NCI-H1105 (cell line): ENCODE measurements at regions not wholly inside any gene's neighbourhood (a gene's known extent, or its start where the extent isn't known, plus 50 kb on each side); places are given as distances from the start of the nearest gene placed in this dataset.

ENCODE experiments used
- DNase-seq: peaks from one replicate; lab custom pipeline; 2025; lab: John Stamatoyannopoulos, UW

DNA sequence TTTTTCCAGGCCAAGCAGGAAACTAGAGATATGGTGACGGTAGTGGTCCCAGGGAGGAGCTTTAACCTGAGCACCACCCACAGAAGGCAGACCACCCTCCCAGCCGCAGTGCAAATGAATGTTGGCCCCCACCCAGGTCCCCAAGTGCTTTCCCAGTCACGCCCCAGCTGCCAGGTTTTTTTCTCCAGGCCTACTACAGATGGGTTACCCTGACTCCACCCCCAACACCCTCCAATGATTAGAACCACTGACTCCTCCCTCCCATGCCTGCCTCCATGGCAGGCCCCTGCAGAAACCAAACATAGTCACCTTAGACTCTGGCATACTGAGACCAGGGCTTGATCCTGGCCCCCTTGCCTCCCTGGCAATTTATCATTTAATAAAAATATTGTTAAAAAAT, 58.7 kb upstream of the CHST1 start:
- DNase-seq, result peak; percentile 8

DNA sequence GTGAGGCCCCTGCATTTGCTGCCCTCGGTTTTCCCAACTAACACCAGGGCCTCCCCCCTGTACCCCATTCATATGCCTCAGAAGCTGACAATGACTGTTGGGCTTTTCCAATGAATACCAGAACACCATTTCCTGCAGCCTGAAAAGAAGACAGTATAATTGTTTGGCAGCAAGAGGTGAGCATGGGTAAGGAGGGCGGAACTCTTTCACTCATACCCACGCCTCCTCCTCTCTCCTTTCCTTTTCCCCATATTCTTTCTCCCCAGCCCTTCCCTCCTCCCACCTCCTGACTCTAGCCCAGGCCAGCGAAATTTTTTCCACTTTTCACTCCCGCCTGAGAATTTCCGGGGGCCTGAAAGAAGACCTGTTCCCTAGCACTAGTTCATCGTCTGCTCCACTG, 58.0 kb upstream of the CHST1 start:
- DNase-seq, result no peak

DNA sequence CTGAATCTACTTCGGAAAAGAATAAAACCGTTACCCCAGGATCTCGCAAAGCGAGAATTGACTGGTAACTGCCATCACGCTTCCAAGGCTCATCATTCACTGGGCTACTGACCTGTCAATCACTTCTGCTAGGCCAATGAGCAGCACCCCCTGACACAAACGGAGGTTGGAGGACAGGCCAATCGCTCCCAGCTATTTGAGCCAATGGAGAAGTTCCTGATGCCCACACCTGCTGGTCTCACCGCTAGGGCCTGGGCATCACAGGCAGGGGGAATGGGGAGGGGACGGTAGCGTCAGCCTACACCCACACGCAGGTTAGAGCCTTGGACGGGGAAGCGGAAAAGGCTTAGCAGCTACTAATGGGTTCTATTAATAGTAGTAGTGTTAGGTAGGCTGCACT, 56.7 kb upstream of the CHST1 start:
- DNase-seq, result no peak

DNA sequence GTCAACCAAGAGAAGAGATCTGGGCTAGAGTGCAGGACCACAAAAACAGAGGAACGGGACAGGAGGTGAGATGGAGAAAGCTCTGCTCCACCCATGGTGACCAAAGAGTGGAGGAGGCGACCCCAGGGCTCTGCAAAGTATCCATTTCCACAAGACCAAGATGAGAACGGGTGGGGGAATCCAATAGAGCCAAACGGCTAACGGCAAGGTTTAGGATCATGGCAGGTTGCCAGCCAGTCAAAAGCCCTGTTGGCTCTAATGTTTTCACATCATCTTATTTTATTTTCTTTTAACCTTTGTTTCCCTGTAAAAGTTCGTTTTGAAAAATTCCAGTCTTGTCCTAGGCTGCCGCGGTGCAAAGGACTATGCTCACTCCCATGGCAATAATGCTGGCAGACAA, 52.1 kb upstream of the CHST1 start:
- no peak for DNase-seq

DNA sequence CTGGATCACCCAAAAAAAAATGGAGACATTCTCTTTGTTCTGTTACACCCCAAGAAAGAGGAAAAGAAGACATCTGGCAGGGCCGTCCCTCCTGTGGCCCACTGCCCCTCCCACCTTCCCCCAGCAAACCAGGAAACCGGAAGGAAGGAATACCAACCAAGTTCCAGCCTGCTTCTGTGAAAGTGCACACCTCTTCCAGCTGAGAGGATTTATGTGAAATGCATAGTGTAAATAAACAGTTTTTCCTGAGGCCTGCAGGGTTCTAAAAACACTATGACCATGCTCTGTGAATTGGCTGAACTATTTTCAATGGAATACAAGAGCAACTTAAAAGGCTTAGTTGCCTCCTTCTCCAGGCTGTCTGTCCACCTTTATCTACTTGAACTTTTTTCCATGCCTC, 50.0 kb upstream of the CHST1 start:
- no peak for DNase-seq
